C4-2B (cell line): ENCODE measurements at regions not wholly inside any gene's neighbourhood (a gene's known extent, or its start where the extent isn't known, plus 50 kb on each side); places are given as distances from the start of the nearest gene placed in this dataset.

ENCODE experiments used
- ZFX ChIP-seq: fragments of 450-650 bp; IDR thresholded peaks from 2 replicates; pipeline ENCODE4 v1.6.1; 2017
- TF ChIP-seq, protein P1 (sequence below): fragments of 450-650 bp; conservative IDR thresholded peaks from 2 replicates; pipeline ENCODE4 v1.5.1; 2017; ENCODE audit warnings: mild to moderate bottlenecking

DNA sequence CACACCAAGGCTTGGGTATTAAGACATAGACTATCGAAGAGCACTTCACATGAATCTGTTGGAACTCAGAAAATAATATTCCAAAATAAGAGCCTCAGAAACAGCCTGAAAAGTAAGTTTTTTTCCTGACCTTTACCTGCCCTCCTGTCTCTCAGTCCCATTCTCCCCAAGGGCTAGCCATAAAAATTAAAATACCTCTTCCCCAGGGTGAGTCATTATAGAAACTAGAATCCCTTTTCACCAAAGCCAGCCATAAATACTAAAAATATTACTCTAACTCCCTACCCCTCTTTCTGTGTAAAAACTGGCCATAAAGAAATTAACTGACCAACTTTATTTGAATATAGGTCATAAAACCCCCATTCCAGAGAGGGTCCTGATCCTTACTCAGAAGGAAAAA is 87.9 kb upstream of the TMEM106B start:
- TF ChIP-seq ZFX, result no peak
- TF ChIP-seq, protein P1, sequence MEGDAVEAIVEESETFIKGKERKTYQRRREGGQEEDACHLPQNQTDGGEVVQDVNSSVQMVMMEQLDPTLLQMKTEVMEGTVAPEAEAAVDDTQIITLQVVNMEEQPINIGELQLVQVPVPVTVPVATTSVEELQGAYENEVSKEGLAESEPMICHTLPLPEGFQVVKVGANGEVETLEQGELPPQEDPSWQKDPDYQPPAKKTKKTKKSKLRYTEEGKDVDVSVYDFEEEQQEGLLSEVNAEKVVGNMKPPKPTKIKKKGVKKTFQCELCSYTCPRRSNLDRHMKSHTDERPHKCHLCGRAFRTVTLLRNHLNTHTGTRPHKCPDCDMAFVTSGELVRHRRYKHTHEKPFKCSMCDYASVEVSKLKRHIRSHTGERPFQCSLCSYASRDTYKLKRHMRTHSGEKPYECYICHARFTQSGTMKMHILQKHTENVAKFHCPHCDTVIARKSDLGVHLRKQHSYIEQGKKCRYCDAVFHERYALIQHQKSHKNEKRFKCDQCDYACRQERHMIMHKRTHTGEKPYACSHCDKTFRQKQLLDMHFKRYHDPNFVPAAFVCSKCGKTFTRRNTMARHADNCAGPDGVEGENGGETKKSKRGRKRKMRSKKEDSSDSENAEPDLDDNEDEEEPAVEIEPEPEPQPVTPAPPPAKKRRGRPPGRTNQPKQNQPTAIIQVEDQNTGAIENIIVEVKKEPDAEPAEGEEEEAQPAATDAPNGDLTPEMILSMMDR, result no peak
